ENCODE measurements at regions not wholly inside any gene's neighbourhood (a gene's known extent, or its start where the extent isn't known, plus 50 kb on each side); places are given as distances from the start of the nearest gene placed in this dataset.

DNA sequence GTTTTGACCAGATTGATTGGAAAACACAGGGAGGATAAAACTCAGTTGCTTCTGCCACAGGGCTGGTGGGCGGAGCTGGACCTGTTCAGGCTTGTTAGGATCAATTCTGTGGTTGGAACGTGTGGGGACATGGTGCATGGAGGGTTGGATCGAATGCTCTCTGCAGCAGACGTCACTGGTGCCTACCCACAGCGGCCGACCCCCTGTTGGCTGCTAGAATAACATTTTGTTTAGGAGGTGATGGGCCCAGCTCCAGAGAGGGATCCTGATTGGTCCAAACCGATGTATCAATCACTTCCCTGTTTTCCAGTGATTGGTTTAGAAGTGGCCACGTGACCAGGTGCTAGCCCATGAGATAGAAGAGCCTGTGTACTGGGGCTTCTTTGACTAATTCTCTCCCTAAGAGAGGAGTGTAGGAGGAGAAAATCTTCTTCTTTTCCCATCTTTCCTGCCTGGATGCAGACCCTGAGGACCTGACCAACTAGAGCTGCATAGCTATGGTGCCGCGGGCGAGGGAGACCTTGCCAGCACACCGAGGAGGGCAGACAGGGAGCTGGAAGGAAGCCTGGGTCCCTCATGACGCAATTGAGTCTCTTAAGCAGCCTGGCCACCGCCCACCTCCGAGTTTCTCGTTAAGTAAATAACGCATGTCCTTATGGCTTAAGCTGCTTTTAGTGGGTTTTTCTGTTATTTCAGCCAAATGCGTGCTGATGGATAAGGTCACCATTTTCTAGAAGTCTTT lies 163.5 kb downstream of the AACS start:
- no peak for DNase-seq

DNA sequence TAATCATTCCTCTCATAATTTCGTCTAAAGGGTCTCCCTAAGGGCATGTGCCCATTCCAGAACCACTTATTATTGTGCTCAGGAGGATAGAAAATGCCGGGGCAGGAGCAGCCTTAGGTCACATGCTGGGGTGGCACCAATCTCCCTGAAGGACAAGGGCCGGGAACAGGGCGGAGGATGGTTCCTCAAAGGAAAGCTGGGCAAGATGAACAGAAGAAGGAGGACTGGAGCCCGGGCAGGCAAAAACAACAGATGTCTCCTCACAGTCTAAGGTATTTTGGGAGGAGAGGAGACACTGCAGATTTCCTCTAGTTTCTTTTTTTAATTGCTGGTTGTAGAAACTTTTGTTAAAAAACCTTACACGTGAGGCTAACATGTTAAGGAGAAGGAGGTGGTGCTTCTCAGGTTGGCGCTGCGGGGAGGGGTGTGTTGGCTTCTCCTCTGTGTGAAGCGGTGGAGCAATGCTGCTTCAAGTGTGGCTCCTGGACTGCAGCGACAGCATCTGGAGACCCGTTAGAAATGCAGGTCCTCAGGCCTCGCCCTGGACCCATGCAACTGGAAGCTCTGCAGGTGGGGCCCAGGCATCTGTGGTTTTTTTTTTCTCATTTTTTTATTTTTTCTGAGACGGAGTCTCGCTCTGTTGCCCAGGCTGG lies 164.8 kb downstream of the AACS start:
- no peak for DNase-seq

DNA sequence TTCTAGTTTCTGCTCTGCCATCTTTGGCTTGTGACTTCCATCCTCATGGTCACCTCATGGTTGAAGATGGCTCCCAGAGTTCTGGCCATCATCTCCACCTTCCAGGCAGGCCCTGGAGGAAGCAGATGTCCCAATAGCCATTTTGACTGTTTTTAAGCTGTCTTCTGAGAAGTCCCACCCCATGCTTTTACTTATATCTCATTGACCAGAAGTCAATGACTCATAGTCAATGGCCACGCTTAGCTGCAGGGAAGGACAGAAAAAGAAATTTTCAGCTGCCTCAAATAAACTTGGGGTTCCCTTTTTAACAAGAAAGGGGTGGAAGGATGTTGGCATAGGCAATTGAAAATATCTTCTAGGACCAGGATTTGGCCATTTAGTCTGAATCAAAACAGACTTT lies 168.1 kb downstream of the AACS start:
- no peak for DNase-seq

- DNase-seq = no peak
Observed at GRCh38 chr12:125239563-125239962, 174.3 kb downstream of the AACS start.

DNA sequence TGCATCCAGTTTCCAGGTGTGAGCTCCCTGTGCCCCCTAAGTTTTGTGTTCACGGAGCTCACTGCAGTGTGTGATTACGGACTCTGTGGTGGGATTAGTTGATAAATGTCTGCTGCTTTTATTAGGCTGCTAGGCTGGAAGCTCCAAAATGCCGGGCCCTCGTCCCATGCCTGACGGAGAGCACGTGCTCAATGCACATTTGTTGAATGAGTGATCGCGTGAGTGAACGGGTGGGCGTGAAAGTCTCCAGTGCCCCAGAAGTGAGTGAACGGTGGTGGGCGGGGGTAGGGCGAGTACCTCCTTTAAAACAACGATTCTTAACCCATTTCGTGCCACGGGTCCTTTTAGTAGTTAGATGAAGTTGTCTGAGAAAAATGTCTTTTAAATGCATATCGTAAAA lies 175.5 kb downstream of the AACS start:
- DNase-seq = no peak

DNA sequence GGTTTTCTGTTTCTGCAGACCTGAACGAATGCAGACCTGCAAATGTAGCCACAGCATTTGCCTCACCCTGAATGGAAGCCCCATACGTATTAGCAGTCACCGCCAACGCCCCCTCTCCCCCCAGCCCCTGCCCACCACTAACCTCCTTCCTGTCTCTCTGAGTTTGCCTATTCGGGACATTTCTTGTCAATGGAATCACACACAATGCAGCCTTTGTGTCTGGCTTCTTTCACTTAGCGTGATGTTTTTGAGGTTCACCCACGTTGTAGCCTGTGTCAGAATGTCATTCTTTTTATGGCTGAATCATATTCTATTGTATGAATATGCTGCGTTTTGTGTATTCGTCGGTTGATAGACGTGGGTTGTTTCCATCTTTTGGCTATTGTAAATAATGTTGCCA lies 178.6 kb downstream of the AACS start:
- no peak for DNase-seq

- no peak for DNase-seq
Observed at GRCh38 chr12:125244338-125244737, 179.1 kb downstream of the AACS start.

GRCh38 chr12:125245581-125246557 lies 180.6 kb downstream of the AACS start:
- DNase-seq = no peak

GRCh38 chr12:125247477-125247876 lies 182.2 kb downstream of the AACS start:
- DNase-seq = no peak

- no peak for DNase-seq
Observed at GRCh38 chr12:125249066-125249824, 184.0 kb downstream of the AACS start.

- DNase-seq = no peak
Observed at GRCh38 chr12:125249932-125250331, 184.7 kb downstream of the AACS start.

DNA sequence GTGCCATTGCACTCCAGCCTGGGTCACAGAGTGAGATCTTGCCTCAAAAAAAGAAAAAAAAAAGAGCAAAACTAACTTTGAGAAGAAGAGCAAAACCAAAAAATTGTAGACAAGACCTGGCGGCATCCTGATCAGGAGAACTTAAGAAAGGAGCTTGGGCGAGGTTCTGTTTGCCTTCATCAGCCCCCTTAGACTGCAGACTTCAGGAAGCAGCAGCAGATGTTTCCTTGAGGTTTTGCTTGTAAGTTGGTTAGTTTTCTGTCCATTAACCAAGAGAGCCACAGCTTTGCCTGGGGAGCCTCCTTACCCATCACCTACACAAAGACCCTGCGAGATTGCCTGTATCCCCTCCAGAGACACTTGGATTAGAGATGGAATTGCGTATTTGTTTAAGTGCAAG lies 189.0 kb downstream of the AACS start:
- DNase-seq = no peak

DNA sequence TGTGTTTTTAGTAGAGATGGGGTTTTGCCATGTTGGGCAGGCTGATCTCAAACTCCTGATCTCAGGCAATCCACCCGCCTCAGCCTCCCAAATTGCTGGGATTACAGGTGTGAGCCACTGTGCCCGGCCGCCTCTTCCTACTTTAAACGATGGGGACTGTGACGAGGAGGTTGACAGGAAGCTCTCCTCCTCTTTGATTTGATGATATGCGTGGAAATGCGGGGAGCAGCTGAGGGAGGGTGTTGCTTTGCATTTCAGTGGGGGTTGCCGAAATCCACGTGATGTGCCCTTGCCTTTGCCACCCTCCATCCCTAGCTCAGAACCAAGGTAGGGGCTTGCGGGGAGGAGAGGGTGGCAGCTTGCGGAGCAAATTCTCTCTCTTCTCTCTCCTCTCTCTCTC lies 189.6 kb downstream of the AACS start:
- DNase-seq = no peak

- no peak for DNase-seq
Observed at GRCh38 chr12:125255935-125256633, 190.8 kb downstream of the AACS start.

DNA sequence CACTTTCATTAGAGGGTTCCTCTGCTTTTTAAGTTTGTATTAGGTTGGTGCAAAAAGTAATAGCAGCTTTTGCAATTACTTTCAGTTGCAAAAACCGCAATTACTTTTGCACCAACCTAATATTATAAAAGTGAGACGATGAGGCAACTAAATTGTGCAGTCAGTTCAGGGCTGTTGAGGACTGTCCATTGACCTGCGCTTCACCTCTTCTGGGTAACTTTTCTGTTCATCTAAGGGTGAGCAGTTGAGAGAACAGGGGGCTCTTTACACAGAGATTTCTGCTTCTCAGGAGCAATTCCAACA lies 191.3 kb downstream of the AACS start:
- DNase-seq = no peak

GRCh38 chr12:125259178-125259867 lies 194.1 kb downstream of the AACS start:
- DNase-seq = no peak

DNA sequence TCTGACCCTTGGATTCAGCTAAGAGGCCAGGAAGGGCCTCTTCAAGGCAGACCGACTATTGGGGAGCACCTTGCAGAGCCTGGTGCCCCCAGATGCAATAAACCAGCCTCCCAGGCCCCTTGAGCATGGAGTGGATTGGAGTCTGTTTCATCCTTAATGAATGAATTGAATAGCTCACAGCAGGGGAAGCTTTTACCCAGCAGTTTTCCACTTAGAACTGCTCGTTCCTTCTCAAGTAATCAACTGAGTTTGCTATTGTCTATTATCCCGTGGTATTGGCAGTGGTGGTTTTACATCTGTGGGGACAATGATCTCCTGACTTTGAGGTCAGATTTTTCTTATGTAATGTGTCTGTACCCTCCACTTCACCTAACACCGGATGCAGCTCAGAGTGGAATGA lies 197.6 kb downstream of the AACS start:
- peak; percentile 85 for DNase-seq

DNA sequence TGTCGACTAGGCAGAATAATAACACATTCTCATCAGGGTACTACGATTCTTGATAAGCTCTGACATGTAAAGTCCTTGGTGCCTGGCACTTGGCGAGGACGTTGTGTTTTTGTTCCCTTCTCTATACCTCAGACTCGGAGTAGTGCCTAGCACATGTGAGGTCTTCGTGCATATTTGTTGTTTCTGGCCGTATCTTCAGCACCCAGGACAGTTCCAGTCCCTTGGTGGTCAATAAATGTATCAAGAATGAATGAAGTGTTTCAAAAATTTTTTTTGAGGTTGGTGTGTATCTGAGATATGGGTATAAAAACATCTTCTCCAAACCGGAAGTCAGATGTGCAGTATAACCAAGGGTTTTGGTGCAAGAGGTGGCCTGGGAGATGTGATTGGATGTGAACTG lies 198.2 kb downstream of the AACS start:
- no peak for DNase-seq

- no peak for DNase-seq
Observed at GRCh38 chr12:125267114-125267513, 201.9 kb downstream of the AACS start.

GRCh38 chr12:125269276-125269675 lies 204.0 kb downstream of the AACS start:
- no peak for DNase-seq

DNA sequence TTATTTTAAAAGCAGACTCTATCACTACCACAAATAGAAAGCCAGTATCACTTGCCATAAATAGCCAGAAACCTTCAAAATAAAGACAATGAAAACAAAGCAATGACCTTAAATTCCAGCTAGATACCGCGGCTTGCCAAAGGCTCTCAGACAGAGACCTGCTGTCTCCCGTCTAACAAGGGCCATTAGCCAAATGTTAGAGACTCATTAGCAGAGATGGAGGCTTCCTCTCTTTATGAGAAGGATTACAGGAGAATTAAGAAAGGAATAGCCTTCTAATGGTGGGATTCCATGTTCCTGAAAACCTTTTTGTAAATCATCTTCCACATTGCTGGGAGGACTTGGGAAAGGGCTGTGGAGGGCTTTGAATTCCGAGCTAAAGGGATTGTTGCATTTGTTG lies 206.7 kb downstream of the AACS start:
- no peak for DNase-seq
